ENCODE measurements at regions not wholly inside any gene's neighbourhood (a gene's known extent, or its start where the extent isn't known, plus 50 kb on each side); places are given as distances from the start of the nearest gene placed in this dataset.
"Not testable (repeated sequence)": the region's sequence is repeated elsewhere in the genome, so short reads cannot be mapped to it uniquely, and the experiment has no call there.

DNA sequence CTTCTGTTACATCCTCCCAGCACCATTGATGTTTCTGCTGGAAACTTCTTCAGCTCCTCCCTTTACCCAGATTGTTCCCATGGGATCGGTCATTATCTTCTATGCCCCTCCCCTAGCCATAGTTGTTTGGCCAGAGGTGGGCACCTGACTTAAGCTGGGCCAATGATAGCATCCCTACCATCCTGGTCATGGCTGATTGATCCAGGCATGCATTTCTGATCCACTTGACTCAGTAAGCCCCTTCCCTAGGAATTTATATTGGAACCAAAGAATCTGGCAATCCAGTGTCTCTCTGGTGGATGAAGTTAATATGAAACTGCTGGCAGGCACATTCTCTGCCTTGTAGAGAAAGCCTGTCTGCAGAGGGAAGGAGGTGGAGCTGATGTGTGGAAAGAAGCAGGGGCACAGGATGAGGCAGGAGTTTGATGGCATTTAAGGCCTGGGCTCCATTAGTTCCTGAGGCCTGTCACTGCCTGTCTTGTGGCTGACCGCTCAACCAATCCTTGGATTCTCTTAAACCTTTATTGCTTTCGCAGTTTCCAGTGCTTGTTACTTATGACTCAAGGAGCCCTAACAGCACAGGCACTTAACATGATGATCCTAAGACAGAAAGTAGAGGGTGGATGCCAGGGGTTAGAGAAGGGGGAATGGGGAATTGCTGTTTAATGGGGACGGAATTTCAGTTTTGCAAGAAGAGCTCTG lies 152.4 kb downstream of the ABCC12 start:
- DNase-seq = no peak

GRCh38 chr16:48001324-48001895 lies 154.4 kb downstream of the ABCC12 start:
- no peak for DNase-seq

- no peak for DNase-seq
Measured at GRCh38 chr16:48000622-48001021, 155.2 kb downstream of the ABCC12 start.

- DNase-seq = no peak
Measured at GRCh38 chr16:47999595-47999994, 156.2 kb downstream of the ABCC12 start.

- DNase-seq = no peak
Measured at GRCh38 chr16:47995354-47995753, 160.4 kb downstream of the ABCC12 start.

GRCh38 chr16:47991491-47991890 lies 164.3 kb downstream of the ABCC12 start:
- no peak for DNase-seq

DNA sequence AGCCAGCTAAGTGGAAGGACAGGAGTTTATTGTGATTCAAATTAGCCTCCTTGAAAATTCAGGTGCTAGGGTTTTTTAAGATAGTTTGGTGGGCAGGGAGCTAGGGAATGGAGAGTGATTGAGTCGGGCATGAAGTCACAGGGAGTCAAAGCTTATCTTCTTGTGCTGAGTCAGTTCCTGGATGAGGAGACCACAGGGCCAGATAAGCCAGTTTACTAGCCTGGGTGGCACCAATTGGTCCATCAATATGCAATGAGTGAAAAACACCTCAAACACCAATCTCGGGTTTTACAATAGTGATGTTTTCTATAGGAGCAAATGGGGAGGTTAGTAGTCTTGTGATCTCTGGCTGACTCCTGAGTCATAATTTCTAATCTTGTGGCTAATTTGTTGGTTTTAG lies 165.1 kb downstream of the ABCC12 start:
- no peak for DNase-seq

DNA sequence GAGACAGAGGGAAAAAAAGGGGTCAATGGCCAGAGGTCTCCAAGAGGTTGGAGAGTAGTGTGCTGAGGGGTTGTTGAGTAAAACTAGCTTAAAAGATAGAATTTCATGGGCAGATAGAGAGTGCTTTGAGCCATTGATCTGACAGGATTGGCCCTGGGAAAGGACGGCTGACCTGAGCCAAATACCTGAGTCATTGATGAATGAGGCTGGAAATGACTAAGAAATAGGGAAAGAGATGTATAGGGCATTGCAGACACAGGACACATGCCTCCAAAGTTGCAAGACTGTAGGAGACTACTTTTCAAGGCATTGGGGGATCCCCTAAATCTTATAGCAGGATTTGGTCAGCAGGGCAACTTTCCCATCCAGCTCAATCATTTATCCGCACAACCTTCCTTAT lies 168.7 kb downstream of the ABCC12 start:
- DNase-seq = no peak

DNA sequence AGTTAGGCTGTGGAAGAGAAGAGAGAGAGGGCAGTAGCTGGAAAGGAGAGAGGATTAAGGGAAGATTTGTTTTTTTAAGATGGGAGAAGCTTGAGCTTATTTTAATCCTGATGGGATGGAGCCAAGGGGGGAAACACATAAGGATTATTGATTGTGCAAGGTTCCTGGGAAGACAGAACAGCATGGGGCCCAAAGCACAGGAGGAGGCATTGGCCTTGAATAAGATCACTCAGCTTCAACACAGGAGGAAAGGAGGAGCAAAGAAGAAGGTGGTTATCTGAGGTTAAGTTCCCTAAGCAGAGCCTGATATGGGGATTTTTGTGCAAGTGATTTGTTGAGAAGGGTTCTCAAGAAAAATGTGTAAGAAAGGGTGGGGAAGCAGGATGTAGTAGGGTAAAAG lies 169.8 kb downstream of the ABCC12 start:
- no peak for DNase-seq

- DNase-seq = no peak
Measured at GRCh38 chr16:47984669-47985068, 171.1 kb downstream of the ABCC12 start.

- DNase-seq = no peak
Measured at GRCh38 chr16:47983999-47984580, 171.7 kb downstream of the ABCC12 start.

GRCh38 chr16:47980212-47980611 lies 175.6 kb downstream of the ABCC12 start:
- DNase-seq = no peak

DNA sequence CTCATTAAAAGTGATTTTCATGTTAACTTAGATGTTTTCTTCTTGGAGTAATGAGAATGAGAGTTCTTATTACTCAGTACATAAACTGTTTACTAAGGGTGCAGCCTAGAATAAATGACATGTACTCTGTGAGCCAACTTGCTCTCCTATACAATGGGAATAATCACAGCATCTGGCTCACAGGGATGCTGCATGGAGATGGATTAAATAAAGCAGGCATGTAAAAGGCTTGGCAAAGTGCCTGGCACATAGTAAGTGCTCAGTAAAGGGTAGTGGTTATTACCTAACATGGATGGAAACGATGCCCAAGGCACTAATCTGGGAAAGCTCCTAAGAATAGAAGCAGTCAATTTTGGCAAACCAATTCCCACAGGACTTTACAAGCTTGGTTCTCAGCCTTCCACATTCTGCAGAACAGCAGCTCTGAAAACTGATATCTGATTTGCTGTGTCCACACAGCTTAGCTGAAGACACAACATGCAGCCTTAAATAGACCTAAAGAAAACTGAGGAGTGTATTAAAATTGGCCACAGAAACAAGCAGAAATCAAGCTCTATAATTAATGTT lies 176.1 kb downstream of the ABCC12 start:
- no peak for DNase-seq

- no peak for DNase-seq
Measured at GRCh38 chr16:47979164-47979520, 176.7 kb downstream of the ABCC12 start.

DNA sequence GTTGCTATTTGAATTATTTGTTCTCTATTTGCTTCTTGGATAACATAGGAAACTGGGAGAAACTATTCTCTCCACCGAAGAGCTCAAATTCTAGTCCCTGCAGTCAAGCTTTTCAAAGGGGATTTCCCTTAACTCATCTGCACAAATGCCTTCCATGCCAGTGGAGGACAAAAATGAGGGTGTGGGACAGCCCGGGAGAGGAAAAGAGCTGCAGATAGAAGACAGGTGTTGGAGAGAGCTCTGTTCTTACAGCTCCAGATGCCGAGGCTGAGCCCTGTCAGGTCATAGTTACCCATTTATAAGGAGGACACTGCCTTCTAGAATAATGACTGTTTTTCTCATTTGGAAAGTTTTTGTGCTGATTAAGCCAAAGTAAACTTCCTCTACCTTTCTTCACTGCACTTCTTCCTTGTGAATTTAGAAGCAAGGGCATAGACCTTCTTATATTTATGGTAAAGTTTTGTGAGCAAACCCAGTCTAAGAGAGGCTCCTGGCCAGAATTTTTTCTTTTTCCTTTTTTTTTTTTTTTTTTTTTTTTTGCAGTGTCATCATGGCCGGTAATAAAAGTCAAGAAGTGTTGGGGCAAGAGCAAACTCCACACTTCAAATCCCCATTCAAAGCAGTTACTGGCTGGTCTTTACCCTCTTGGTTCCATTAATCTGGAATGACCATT lies 177.2 kb downstream of the ABCC12 start:
- DNase-seq = no peak

GRCh38 chr16:47977802-47978201 lies 178.0 kb downstream of the ABCC12 start:
- no peak for DNase-seq

DNA sequence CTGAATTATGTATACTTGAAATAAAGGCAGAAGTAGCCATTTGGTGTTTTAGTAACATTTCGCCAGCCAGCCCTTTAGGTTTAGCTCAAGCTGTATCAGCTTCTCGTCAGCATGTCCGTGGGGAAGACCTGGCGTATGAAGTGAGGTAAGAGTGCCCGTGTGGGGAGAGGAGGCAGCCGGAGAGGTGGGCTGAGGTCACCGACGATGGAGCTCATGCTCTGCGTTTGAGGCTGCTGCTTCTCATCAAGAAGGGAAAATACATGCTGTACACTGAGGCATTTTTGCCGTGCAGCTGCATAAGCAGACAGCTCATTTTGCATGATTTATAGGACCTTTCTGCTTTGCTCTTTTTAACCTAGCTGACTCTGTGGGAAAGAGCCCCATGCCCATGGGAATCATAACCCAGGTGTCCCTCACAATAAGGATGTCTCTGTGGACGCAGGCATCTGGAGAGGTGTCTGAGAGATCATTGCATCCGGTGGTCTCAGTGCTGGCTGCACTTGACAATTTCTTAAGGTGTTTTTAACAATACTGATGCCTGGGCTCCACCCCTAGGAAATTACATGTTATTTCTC lies 179.1 kb downstream of the ABCC12 start:
- no peak for DNase-seq

DNA sequence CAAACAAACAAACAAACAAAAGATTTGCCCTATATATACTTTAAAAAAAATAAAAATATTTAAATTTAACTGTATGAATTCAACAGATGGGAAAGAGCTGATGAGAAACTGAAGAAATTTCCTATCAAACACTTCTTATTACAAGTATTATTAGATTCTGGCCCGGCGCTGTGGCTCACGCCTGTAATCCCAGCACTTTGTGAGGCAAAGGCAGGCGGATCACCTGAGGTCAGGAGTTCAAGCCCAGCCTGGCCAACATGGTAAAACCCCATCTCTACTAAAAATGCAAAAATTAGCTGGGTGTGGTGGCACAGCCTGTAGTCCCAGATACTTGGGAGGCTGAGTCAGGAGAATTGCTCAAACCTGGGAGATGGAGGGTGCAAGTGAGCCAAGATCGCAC lies 180.8 kb downstream of the ABCC12 start:
- not testable (repeated sequence) for DNase-seq

DNA sequence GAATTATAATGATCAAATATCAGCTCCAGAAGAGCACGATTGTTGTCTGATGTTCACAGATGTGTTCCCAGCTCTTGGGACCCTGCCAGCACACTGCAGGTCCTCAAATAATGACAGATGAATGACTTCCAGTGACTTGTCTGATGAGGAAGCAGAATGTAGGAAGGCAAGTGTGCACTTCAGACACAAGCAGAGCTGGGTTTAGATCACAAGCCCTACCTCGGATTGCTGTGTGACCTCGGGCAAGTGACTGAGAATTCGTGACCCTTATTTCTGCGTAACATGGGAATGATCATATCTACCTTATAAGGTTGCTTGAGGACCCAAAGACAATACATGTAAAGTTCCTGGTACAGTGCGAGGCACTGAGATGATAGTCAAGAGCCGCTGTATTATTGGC lies 182.2 kb downstream of the ABCC12 start:
- no peak for DNase-seq

DNA sequence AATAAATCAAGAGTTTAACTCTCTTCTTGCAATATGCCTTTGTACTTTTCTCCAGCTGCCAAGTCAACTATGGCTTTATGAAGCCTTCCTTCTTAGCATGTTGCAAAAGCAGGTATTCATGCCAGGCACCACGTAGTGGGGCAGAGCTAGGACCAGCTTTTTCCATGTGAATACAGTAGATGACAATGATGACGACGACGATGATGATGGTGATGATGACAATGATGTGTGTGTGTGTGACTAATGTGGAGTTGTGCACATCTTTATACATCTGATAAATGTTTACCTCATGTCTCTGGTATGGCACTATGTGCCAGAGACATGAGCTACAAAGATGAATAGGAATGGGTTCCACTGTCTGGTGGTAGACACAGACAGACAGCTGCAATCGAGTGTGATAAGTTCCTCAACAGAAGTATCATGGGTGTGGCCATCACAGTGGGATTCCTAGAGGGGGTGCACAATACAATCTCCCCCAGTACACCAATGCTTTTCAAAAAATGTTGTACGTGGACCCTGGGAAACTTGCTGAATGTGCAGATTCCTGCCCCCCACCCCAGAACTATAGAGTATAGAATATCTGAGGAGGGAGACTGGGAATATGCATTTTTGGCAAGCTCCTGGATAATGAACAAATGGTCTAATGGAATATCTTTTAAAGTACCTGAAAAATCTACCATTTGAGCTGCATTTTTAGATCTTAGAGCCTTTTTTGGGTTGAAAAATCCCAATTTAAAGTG lies 183.4 kb downstream of the ABCC12 start:
- DNase-seq = no peak

DNA sequence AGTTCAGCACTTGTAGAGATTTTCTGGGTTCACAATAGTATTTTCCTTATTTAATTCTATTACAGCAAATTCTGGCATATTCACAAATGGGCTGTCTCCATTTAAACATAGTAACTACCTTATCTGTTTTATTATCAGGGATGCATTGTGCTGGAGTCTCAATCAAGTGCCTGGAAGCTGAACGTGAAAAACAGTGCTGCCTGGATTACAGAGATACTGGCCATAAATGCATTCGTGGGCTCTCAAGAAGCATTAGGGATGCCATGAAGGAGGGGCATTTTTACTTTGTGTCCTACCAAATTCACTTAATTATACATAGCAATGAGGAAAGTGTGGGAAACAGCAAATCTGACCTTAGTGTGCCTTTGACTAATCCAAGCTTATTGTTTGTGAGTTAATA lies 184.6 kb downstream of the ABCC12 start:
- no peak for DNase-seq

- no peak for DNase-seq
Measured at GRCh38 chr16:47970291-47970931, 185.4 kb downstream of the ABCC12 start.

Measured in AML-193 (cell line).